ENCODE measurements at regions not wholly inside any gene's neighbourhood (a gene's known extent, or its start where the extent isn't known, plus 50 kb on each side); places are given as distances from the start of the nearest gene placed in this dataset.

DNA sequence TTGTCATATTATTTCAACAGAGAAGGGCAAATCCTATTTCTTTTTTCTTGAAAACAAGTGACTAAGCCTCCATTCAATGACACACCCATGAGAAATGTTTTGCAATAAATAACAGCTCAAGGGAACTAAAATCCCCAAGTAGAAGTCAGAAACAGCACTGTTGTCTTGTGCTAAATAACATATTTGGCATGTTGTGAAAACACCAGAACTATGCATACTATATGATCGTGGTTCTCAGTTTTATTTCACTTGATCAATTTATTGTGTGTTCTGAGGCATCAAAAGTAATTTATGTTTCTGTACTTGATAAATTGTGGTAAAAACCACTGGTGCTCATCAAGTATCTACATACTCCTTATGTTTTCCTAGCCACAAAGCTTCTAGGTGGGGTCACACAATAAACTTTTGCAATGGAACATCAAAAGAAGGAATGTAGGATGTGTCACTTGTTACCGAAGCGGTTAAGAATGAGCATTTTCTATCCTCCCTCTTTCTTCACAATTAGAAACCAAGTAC is 691.7 kb upstream of the CBLB start:
- Histone ChIP-seq H3K9me3 (ENCODE audit: control insufficient read depth, insufficient read depth, low read length) (no peaks in the 10 kb centered on the region), H3K9ac (ENCODE audit: low read depth, low read length) (no peak overlapping the region)

DNA sequence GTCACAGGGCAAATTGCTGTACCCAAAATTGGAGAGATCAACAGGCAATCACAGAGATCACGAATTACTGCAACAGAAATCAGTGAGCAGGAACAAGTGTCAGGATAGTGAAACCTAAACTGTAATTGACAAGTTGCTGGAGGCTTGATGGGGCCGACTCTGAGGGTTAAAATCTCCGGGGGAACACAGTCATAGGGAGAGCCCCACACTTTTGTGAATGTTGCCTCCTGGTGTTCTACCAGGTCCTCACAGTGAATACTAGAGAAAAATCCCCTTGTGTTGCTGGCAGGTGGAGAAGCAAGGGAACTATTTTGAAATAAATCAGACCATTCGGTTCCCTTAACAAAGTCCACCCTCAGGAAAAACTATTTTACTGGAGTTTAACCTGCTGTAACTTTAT is 697.5 kb upstream of the CBLB start:
- Histone ChIP-seq H3K36me3 (ENCODE audit: control insufficient read depth, insufficient read depth, low read length) (no peaks in the 10 kb centered on the region), H3K4me1 (ENCODE audit: control insufficient read depth, insufficient read depth, low read length) (no peaks in the 10 kb centered on the region), H3K9me3 (ENCODE audit: control insufficient read depth, insufficient read depth, low read length) (no peaks in the 10 kb centered on the region), H3K4me3 (ENCODE audit: low read depth, low read length) (no peak overlapping the region), H3K27me3 (ENCODE audit: control insufficient read depth, insufficient read depth, low read length) (no peaks in the 10 kb centered on the region), H3K9ac (ENCODE audit: low read depth, low read length) (no peak overlapping the region)

More for the DNA sequence above, 691.7 kb upstream of the CBLB start:
- no peaks in the 10 kb centered on the region for H3K27me3 ChIP-seq (ENCODE audit: control insufficient read depth, insufficient read depth, low read length)
- no peaks in the 10 kb centered on the region for H3K4me1 ChIP-seq (ENCODE audit: control insufficient read depth, insufficient read depth, low read length)
- H3K36me3 ChIP-seq (ENCODE audit: control insufficient read depth, insufficient read depth, low read length) = no peaks in the 10 kb centered on the region
- no peak overlapping the region for H3K4me3 ChIP-seq (ENCODE audit: low read depth, low read length)

DNA sequence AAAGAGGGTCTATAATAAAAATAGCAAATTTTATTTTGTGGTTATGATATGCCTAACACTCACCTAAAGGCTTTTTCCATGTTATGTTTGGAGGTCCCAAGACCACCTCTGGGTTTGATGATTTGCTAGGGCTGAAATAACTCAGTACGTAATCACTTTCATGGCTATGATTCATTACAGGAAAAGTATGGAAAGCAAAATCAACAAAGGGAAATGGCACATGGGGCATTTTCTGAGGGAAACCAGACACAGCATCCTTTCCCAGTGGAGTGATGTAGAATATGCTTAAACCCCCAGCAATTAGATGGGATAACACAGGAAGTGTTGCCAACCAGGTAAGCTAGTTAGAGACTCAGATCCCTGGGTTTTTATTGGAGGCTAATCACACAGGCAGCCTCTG is 701.6 kb upstream of the CBLB start:
- H3K9ac ChIP-seq (ENCODE audit: low read depth, low read length) = no peak overlapping the region
- no peaks in the 10 kb centered on the region for H3K27me3 ChIP-seq (ENCODE audit: control insufficient read depth, insufficient read depth, low read length)
- no peaks in the 10 kb centered on the region for H3K4me1 ChIP-seq (ENCODE audit: control insufficient read depth, insufficient read depth, low read length)
- no peaks in the 10 kb centered on the region for H3K36me3 ChIP-seq (ENCODE audit: control insufficient read depth, insufficient read depth, low read length)
- no peaks in the 10 kb centered on the region for H3K9me3 ChIP-seq (ENCODE audit: control insufficient read depth, insufficient read depth, low read length)
- no peak overlapping the region for H3K4me3 ChIP-seq (ENCODE audit: low read depth, low read length)

DNA sequence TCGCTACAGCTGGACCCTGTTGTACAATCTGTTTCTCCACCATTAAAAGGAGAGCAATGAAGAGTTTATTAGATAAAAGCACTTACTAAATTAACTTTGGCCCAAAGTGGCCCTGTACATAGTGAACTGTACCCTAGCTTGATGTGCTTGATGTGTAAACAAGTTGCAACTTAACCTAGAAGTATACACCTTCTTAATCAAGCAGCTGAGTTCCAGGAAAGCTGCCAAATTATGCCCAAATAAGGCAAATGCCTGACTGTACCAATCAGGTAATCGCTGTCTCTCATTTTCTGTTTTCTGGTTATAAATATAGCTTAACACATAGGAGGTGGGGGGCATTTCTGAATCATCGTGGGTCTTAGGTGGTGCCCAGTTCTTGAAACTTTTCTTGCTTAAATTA is 704.8 kb upstream of the CBLB start:
- H3K9me3 ChIP-seq (ENCODE audit: control insufficient read depth, insufficient read depth, low read length) = no peaks in the 10 kb centered on the region
- H3K27me3 ChIP-seq (ENCODE audit: control insufficient read depth, insufficient read depth, low read length) = no peaks in the 10 kb centered on the region
- no peak overlapping the region for H3K4me3 ChIP-seq (ENCODE audit: low read depth, low read length)
- no peaks in the 10 kb centered on the region for H3K4me1 ChIP-seq (ENCODE audit: control insufficient read depth, insufficient read depth, low read length)
- H3K9ac ChIP-seq (ENCODE audit: low read depth, low read length) = no peak overlapping the region
- H3K36me3 ChIP-seq (ENCODE audit: control insufficient read depth, insufficient read depth, low read length) = no peaks in the 10 kb centered on the region

DNA sequence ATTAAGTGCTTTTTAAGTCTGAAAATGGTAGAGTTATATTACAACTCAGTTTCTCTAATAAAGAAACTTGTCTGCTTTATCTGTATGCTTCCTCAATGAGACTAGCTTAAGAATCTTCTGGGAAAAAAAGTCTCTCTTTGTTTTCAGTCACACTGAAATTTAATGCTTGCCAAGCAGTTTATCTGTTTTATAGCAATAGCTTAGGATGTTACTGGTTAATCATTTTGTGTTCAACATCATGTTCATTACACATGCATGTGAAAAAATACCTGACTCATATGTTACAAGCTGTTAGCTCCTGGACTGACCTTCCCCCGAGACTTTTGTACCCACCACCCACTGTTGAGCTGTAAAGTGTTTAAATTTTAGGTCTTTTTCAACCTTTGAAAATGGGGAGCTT is 706.2 kb upstream of the CBLB start:
- Histone ChIP-seq H3K9me3 (ENCODE audit: control insufficient read depth, insufficient read depth, low read length) (no peaks in the 10 kb centered on the region), H3K9ac (ENCODE audit: low read depth, low read length) (no peak overlapping the region), H3K36me3 (ENCODE audit: control insufficient read depth, insufficient read depth, low read length) (no peaks in the 10 kb centered on the region), H3K4me3 (ENCODE audit: low read depth, low read length) (no peak overlapping the region), H3K4me1 (ENCODE audit: control insufficient read depth, insufficient read depth, low read length) (no peaks in the 10 kb centered on the region), H3K27me3 (ENCODE audit: control insufficient read depth, insufficient read depth, low read length) (no peaks in the 10 kb centered on the region)

DNA sequence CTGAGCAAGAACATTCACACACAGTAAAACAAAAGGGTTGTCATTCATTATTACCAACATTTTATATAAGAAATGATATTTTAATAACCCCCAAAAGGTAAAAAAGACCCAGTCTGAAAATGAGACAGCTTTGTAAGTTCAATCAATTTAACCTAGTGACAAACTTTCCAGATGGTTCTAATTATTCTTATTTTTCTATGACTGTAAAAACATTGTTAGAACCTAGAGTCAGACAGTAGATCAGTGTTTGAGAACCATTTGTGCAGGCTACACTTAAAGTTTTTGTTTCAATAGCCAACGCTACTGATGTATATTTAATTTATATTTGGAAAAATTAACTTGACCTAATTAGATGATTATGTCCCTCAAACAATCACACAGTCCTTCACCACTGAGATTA is 708.4 kb upstream of the CBLB start:
- no peak overlapping the region for H3K4me3 ChIP-seq (ENCODE audit: low read depth, low read length)
- H3K9ac ChIP-seq (ENCODE audit: low read depth, low read length) = no peak overlapping the region
- H3K36me3 ChIP-seq (ENCODE audit: control insufficient read depth, insufficient read depth, low read length) = no peaks in the 10 kb centered on the region
- no peaks in the 10 kb centered on the region for H3K9me3 ChIP-seq (ENCODE audit: control insufficient read depth, insufficient read depth, low read length)
- H3K4me1 ChIP-seq (ENCODE audit: control insufficient read depth, insufficient read depth, low read length) = no peaks in the 10 kb centered on the region
- H3K27me3 ChIP-seq (ENCODE audit: control insufficient read depth, insufficient read depth, low read length) = no peaks in the 10 kb centered on the region

DNA sequence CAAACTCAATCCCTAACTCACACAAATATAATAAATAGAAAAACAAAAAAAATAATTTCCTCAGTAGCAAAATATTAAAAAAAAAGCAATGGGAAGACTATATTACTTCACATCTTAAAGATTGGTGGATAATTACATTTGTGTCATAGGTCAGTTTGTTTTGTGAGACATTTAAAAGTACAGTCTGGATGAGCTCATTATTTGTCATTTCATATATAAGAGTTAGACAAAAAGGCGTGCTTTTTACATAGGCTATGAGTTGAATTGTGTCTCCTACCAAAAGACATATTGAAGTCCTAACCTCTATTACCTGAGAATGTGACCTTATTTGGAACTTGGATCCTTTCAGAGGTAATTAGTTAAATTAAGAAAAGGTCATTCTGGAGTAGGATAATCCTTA is 710.1 kb upstream of the CBLB start:
- no peaks in the 10 kb centered on the region for H3K4me1 ChIP-seq (ENCODE audit: control insufficient read depth, insufficient read depth, low read length)
- H3K4me3 ChIP-seq (ENCODE audit: low read depth, low read length) = no peak overlapping the region
- H3K9me3 ChIP-seq (ENCODE audit: control insufficient read depth, insufficient read depth, low read length) = no peaks in the 10 kb centered on the region
- no peak overlapping the region for H3K9ac ChIP-seq (ENCODE audit: low read depth, low read length)
- H3K36me3 ChIP-seq (ENCODE audit: control insufficient read depth, insufficient read depth, low read length) = no peaks in the 10 kb centered on the region
- H3K27me3 ChIP-seq (ENCODE audit: control insufficient read depth, insufficient read depth, low read length) = no peaks in the 10 kb centered on the region

DNA sequence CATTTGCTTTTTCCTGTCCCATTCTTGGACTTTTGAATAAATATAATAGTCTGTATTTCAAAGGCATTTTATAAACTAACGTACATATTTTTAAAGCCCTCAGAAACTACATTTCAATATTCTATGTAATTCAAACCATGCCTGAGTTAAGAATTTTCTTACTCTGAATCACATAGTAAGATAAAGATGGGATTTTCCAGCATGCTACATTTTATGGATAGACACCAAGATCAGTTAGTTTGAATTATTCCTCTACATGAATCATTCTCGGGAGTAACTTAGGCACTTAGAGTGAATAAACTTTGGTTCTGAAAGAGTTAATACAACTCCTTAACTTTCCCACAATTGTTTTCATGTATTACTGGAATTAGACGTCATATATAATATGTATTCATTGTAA is 713.3 kb upstream of the CBLB start:
- Histone ChIP-seq H3K9ac (ENCODE audit: low read depth, low read length) (no peak overlapping the region), H3K4me3 (ENCODE audit: low read depth, low read length) (no peak overlapping the region), H3K9me3 (ENCODE audit: control insufficient read depth, insufficient read depth, low read length) (no peaks in the 10 kb centered on the region), H3K27me3 (ENCODE audit: control insufficient read depth, insufficient read depth, low read length) (no peaks in the 10 kb centered on the region), H3K4me1 (ENCODE audit: control insufficient read depth, insufficient read depth, low read length) (no peaks in the 10 kb centered on the region), H3K36me3 (ENCODE audit: control insufficient read depth, insufficient read depth, low read length) (no peaks in the 10 kb centered on the region)

DNA sequence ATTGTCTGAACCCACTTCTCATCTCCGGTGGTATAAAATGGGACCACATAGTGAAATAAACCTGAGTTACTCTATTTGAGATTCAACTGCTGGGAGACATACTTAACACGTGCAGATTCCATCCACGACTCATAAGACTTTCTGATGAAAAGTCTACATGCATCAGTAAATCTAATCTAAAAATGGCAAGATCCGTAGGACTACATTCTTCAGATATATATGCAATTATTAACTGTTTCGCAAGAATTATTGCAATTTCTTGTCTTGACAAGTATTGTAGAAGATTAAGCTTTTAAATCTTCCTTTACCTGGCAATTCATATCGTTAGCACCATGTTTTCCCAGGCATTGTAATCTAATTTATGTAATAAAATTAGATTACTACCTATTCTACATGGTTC is 718.7 kb upstream of the CBLB start:
- H3K4me3 ChIP-seq (ENCODE audit: low read depth, low read length) = no peak overlapping the region
- H3K36me3 ChIP-seq (ENCODE audit: control insufficient read depth, insufficient read depth, low read length) = no peaks in the 10 kb centered on the region
- H3K4me1 ChIP-seq (ENCODE audit: control insufficient read depth, insufficient read depth, low read length) = no peaks in the 10 kb centered on the region
- no peak overlapping the region for H3K9ac ChIP-seq (ENCODE audit: low read depth, low read length)
- H3K9me3 ChIP-seq (ENCODE audit: control insufficient read depth, insufficient read depth, low read length) = no peaks in the 10 kb centered on the region
- no peaks in the 10 kb centered on the region for H3K27me3 ChIP-seq (ENCODE audit: control insufficient read depth, insufficient read depth, low read length)

DNA sequence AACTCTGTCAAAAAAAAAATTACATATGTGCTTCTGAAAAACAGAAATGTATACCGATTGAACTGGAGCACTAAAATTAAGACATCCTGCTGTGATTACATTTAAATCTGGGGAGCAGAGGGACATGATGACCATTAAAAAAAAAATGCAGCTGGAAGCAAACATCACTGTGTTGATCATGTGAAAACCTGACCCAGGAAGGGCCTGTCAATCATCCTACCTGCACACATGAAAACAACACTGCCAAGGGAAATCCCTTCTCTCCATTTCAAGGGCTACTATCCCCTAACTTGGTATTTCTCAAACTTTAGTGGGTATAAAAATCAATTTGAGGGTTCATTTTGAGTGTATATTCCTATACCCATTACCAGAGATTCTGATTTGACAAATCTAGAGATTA is 719.9 kb upstream of the CBLB start:
- no peaks in the 10 kb centered on the region for H3K9me3 ChIP-seq (ENCODE audit: control insufficient read depth, insufficient read depth, low read length)
- H3K4me1 ChIP-seq (ENCODE audit: control insufficient read depth, insufficient read depth, low read length) = no peaks in the 10 kb centered on the region
- H3K36me3 ChIP-seq (ENCODE audit: control insufficient read depth, insufficient read depth, low read length) = no peaks in the 10 kb centered on the region

DNA sequence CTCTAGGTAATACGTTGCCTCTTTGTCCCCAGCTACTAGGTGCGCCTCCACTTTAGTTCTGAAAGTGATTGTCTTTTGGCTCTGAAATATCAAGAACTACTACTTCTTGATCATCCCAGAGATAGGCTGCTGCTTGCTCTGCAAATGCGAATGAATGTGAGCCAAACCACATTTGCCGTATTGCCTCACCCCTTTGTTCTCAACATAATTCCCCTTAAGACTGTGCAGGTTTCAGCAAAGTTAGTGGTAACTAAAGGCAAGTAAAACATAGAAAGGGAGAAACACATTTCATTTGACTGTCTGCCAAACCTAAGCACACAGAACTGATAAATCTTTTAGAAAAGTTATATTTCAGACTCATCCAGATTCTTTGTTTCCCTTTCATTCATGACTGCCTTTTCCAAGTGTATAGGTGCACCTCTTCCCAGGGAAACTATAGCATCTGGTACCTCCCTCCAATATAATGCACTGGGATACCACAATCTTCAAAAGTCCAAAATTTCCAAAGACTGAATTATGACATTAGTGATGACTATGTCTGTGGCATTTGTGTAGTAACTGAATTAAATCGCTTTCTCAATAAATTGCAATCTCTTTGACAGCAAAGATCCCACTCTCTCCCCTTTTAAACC is 720.6 kb upstream of the CBLB start:
- H3K9me3 ChIP-seq (ENCODE audit: control insufficient read depth, insufficient read depth, low read length) = no peaks in the 10 kb centered on the region
- no peak overlapping the region for H3K9ac ChIP-seq (ENCODE audit: low read depth, low read length)
- H3K4me1 ChIP-seq (ENCODE audit: control insufficient read depth, insufficient read depth, low read length) = no peaks in the 10 kb centered on the region
- H3K36me3 ChIP-seq (ENCODE audit: control insufficient read depth, insufficient read depth, low read length) = no peaks in the 10 kb centered on the region
- no peak overlapping the region for H3K4me3 ChIP-seq (ENCODE audit: low read depth, low read length)
- H3K27me3 ChIP-seq (ENCODE audit: control insufficient read depth, insufficient read depth, low read length) = no peaks in the 10 kb centered on the region

More for the DNA sequence above, 719.9 kb upstream of the CBLB start:
- Histone ChIP-seq H3K9ac (ENCODE audit: low read depth, low read length) (no peak overlapping the region), H3K27me3 (ENCODE audit: control insufficient read depth, insufficient read depth, low read length) (no peaks in the 10 kb centered on the region), H3K4me3 (ENCODE audit: low read depth, low read length) (no peak overlapping the region)

DNA sequence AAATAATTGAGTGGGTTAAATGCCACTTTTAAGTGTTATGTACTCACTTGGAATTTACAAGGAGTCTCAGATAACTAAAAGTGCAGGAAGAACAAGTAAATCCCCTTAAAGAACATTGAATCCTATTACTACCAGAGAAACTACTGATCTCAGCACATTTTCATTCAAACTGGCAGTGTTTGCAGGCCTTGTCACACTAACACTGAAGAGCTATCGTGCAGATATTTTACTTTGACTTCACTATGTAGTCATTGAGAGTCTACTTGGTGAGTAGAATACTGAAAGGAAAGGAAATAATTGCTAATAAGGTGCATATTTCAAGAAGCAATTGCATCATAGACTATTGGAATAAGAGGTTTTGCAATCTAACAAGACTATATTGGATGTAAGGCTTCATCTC is 721.4 kb upstream of the CBLB start:
- Histone ChIP-seq H3K9me3 (ENCODE audit: control insufficient read depth, insufficient read depth, low read length) (no peaks in the 10 kb centered on the region), H3K9ac (ENCODE audit: low read depth, low read length) (no peak overlapping the region), H3K4me1 (ENCODE audit: control insufficient read depth, insufficient read depth, low read length) (no peaks in the 10 kb centered on the region), H3K36me3 (ENCODE audit: control insufficient read depth, insufficient read depth, low read length) (no peaks in the 10 kb centered on the region), H3K27me3 (ENCODE audit: control insufficient read depth, insufficient read depth, low read length) (no peaks in the 10 kb centered on the region), H3K4me3 (ENCODE audit: low read depth, low read length) (no peak overlapping the region)

Measured in iPS-15b (cell line).